Left ventricle myocardium inferior (tissue), 1 donor: ENCODE measurements at regions not wholly inside any gene's neighbourhood (a gene's known extent, or its start where the extent isn't known, plus 50 kb on each side); places are given as distances from the start of the nearest gene placed in this dataset.

Source experiments
- DNase-seq: peaks from one replicate; pipeline ENCODE4 v3.0.0-alpha.2; 2020
- H3K27ac ChIP-seq: fragments of 200-600 bp; replicated peaks from 2 replicates; pipeline ENCODE4 v1.8.0; 2021
- H3K27me3 ChIP-seq: fragments of 200-600 bp; 2 replicates; pipeline ENCODE4 v1.8.0; 2021; ENCODE audit warnings: low read depth
- H3K36me3 ChIP-seq: fragments of 200-600 bp; 2 replicates; pipeline ENCODE4 v1.8.0; 2021
- H3K4me1 ChIP-seq: fragments of 200-600 bp; 2 replicates; pipeline ENCODE4 v1.8.0; 2021
- H3K4me3 ChIP-seq: fragments of 200-600 bp; 2 replicates; pipeline ENCODE4 v1.8.0; 2021; ENCODE audit warnings: mild to moderate bottlenecking, moderate library complexity
- H3K9me3 ChIP-seq: fragments of 200-600 bp; replicated peaks from 2 replicates; pipeline ENCODE4 v1.8.0; 2021
- intact Hi-C: fragments of 100-400 bp; cut with micrococcal nuclease; formaldehyde crosslinking; loops from one replicate; pipeline ENCODE4 v1.11.0; 2022
- TF ChIP-seq, protein P1 (sequence below): fragments of 200-600 bp; IDR thresholded peaks from 2 replicates; pipeline ENCODE4 v1.8.0; 2021; ENCODE audit warnings: antibody characterized with exemption, mild to moderate bottlenecking, borderline replicate concordance
- donor health status: DM: no; HTN: yes; CAD: no; lungs with severe emphysema.

- Histone ChIP-seq H3K9me3 (peaks cover 17% of the 10 kb centered on the region), H3K36me3 (no peaks in the 10 kb centered on the region), H3K27me3 (no peaks in the 10 kb centered on the region), H3K4me1 (peaks cover 2% of the 10 kb centered on the region), H3K4me3 (no peak overlapping the region), H3K27ac (no peak overlapping the region)
- intact Hi-C loops = no loop called here
- DNase-seq = no peak
- TF ChIP-seq, protein P1, sequence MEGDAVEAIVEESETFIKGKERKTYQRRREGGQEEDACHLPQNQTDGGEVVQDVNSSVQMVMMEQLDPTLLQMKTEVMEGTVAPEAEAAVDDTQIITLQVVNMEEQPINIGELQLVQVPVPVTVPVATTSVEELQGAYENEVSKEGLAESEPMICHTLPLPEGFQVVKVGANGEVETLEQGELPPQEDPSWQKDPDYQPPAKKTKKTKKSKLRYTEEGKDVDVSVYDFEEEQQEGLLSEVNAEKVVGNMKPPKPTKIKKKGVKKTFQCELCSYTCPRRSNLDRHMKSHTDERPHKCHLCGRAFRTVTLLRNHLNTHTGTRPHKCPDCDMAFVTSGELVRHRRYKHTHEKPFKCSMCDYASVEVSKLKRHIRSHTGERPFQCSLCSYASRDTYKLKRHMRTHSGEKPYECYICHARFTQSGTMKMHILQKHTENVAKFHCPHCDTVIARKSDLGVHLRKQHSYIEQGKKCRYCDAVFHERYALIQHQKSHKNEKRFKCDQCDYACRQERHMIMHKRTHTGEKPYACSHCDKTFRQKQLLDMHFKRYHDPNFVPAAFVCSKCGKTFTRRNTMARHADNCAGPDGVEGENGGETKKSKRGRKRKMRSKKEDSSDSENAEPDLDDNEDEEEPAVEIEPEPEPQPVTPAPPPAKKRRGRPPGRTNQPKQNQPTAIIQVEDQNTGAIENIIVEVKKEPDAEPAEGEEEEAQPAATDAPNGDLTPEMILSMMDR = no peak
Measured at GRCh38 chr4:96108146-96108545, 268.3 kb downstream of the PDHA2 start.

- Histone ChIP-seq H3K27me3 (no peaks in the 10 kb centered on the region), H3K36me3 (no peaks in the 10 kb centered on the region), H3K4me1 (no peaks in the 10 kb centered on the region), H3K4me3 (no peak overlapping the region), H3K27ac (no peak overlapping the region), H3K9me3 (peaks cover 17% of the 10 kb centered on the region)
- no peak for DNase-seq
- TF ChIP-seq, protein P1 = no peak
- intact Hi-C loops = no loop called here
Measured at GRCh38 chr4:96112631-96113030, 272.7 kb downstream of the PDHA2 start.

GRCh38 chr4:96120206-96120605, 280.3 kb downstream of the PDHA2 start:
- no peak overlapping the region for H3K27ac ChIP-seq
- H3K27me3 ChIP-seq = no peaks in the 10 kb centered on the region
- no peak for DNase-seq
- H3K4me3 ChIP-seq = no peak overlapping the region
- H3K36me3 ChIP-seq = no peaks in the 10 kb centered on the region
- TF ChIP-seq, protein P1 = no peak
- H3K9me3 ChIP-seq = no peaks in the 10 kb centered on the region
- H3K4me1 ChIP-seq = no peaks in the 10 kb centered on the region
- intact Hi-C loops = no loop called here

DNA sequence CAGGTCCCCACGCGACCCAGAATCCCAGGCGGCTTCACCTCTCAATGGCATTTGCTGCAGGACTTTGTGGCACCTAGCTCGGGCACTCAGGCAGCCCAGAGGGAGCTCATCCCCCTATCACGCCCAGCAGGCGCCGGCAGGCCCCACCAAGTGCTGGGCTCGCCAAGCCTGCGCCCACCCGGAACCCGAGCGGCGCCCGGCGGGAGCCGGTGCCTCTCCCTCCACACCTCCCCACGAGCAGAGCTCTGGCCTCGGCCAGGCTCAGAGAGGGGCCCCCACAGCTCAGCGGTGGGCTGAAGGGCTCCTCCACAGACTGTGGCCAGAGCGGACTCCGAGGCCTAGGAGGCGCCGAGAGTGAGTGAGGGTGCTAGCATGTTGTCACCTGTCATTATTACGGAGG, 286.3 kb downstream of the PDHA2 start:
- no peak for DNase-seq
- TF ChIP-seq, protein P1 = no peak
- Histone ChIP-seq H3K9me3 (peaks cover 9% of the 10 kb centered on the region), H3K27ac (no peak overlapping the region), H3K36me3 (no peaks in the 10 kb centered on the region), H3K27me3 (no peaks in the 10 kb centered on the region), H3K4me1 (no peaks in the 10 kb centered on the region), H3K4me3 (no peak overlapping the region)
- intact Hi-C loops = no loop called here

DNA sequence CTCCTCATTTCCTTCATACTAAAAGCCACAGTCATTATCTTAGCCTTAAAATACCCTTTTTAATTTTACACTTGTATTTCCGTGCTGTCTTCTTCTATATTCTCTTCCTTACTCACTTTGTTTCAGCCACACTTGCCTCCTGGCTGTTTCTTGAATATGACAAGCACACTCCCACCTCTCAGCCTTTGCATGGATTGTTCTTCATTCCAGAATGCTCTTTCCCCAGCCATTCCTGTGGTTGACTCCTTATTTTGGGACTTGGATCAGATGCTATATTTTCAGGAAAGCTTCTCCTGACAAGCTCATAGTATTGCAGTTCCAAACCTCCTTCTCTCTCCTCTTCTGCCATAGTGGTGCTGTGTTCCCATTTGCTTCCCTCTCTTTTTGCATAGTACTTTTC, 291.3 kb downstream of the PDHA2 start:
- no peak for DNase-seq
- TF ChIP-seq, protein P1 = no peak
- H3K27ac ChIP-seq = no peak overlapping the region
- H3K27me3 ChIP-seq = no peaks in the 10 kb centered on the region
- H3K4me3 ChIP-seq = no peak overlapping the region
- H3K36me3 ChIP-seq = no peaks in the 10 kb centered on the region
- intact Hi-C loops = no loop called here
- H3K9me3 ChIP-seq = peaks cover 5% of the 10 kb centered on the region
- H3K4me1 ChIP-seq = no peaks in the 10 kb centered on the region

DNA sequence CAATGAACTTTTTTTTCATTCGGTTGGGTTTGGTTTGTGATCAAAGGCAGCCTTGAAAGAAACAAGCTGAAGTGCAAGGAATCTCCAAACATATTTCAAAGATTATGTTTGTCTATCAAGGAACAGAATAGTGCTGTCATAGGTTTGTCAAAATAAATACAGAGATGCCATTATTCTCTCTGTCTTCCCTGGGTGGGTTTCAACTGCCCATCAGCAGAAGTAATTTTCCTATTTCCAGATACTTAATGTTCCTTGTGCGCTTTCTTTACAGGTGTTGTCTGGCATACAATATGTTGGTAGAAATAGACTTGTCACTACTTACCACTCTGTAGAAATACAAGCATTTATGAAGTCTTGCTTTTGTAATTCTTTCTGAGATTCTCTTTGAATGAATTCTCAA, 294.9 kb downstream of the PDHA2 start:
- Histone ChIP-seq H3K27me3 (no peaks in the 10 kb centered on the region), H3K4me3 (no peak overlapping the region), H3K4me1 (no peaks in the 10 kb centered on the region), H3K27ac (no peak overlapping the region), H3K9me3 (no peaks in the 10 kb centered on the region), H3K36me3 (no peaks in the 10 kb centered on the region)
- TF ChIP-seq, protein P1 = no peak
- DNase-seq = no peak
- intact Hi-C loops = no loop called here
